ENCODE measurements at regions not wholly inside any gene's neighbourhood (a gene's known extent, or its start where the extent isn't known, plus 50 kb on each side); places are given as distances from the start of the nearest gene placed in this dataset.

DNA sequence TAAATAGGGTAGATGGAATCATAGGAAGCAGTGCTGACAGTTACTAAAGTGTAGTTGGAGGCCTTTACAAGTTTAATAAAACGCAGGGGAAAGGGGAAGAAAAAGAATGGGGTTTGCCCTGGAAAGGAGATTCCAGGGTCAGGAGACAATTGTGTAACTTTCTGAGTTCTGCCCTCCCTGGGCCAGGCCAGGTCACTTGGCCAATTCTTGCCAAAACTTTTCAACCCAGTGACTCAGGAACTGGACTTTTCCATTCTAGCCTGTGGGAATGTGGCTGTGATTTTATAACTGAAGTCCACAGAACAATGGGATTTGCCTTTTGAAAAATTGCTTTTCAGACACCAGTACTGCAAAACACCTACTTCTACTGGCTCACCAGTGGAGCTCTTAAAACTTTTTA is 289.8 kb upstream of the ANKRD55 start:
- TF ChIP-seq TAF1 (IDR thresholded peaks at IDR 0.05; ENCODE audit: borderline replicate concordance, low read depth, low read length): no peak
- no peak for TF ChIP-seq POLR2AphosphoS5 (IDR thresholded peaks at IDR 0.05; ENCODE audit: low read depth, low read length)
- TF ChIP-seq POLR2A (IDR thresholded peaks at IDR 0.05; ENCODE audit: low read depth, low read length): no peak
